NCI-H82 (cell line): ENCODE measurements at regions not wholly inside any gene's neighbourhood (a gene's known extent, or its start where the extent isn't known, plus 50 kb on each side); places are given as distances from the start of the nearest gene placed in this dataset.

Experiments
- DNase-seq: peaks from one replicate; lab custom pipeline; 2025; lab: John Stamatoyannopoulos, UW

- DNase-seq = no peak
Measured at GRCh38 chr17:33640629-33641028, 347.5 kb upstream of the ASIC2 start.

GRCh38 chr17:33642002-33642401 is 348.9 kb upstream of the ASIC2 start:
- peak; percentile 10 for DNase-seq

- peak; percentile 58 for DNase-seq
Measured at GRCh38 chr17:33647956-33648355, 354.9 kb upstream of the ASIC2 start.

- no peak for DNase-seq
Measured at GRCh38 chr17:33650304-33650703, 357.2 kb upstream of the ASIC2 start.

DNA sequence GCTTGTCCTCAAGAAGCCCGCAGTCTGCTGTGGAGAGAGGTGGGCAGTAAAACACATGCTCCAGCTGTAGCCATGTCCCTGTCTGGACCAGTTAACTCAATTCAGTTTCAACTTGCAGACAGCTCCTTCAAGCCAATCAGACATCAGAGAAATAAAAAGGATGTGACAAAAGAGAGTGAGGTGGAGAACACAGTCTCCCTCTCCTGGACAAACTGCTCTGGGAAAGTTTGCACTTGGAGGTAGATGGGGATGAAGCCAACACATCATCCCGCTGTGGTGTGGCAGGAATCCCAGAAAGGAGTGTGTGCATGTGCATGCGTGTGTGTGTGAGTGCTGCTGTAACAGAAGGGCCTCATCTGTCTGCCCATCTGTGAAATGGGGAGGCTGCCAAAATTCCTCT is 358.6 kb upstream of the ASIC2 start:
- peak; percentile 8 for DNase-seq

DNA sequence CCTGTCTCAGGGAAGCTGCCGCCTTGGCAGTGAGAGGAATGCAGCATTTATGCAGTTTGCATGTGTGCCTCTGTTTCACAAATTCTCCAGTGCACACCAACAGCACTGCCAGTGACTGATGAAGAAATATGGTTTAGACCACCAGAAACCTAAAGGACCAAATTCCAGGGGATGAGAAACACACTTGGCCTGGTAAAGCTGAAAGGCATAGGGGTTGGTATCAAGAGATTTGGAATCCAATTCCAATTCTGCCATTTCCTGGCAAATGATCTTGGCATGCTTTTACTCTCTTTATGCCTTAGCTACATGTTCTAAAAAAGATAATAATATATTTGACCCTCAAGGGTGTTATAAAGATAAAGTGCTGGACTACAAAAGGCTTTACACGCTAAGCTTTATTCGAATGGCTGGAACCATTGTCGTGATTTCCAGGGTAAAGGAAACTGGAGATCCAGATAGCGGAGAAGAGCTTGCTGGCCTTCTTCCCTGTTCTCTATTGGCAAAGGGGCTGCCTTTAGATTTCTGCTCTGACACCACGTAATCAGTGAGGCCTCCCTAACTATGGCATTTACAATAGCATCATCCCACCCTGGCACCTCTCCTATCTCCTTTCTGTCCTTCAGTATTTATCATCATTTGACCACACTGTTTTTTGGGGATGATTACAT is 359.8 kb upstream of the ASIC2 start:
- no peak for DNase-seq

DNA sequence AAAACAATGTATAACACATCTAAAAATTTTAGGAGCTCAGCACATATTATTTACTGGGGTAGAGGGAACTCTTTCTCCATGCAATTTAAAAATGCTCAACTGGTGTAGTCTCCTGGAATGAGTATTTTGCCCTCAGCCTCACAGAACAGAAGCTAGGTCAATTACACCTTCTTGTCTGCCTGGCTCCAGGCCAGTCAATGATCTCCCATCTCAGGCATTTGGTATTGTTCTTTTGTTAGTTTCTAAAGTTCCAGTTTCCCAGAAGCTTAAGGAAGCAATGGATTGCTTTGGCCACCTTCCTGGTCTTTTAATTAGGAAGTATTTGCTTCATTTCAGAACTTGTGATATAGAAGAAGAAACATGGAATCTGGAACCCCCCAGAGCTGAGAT is 360.3 kb upstream of the ASIC2 start:
- DNase-seq = no peak

GRCh38 chr17:33657181-33657580 is 364.1 kb upstream of the ASIC2 start:
- DNase-seq = no peak

DNA sequence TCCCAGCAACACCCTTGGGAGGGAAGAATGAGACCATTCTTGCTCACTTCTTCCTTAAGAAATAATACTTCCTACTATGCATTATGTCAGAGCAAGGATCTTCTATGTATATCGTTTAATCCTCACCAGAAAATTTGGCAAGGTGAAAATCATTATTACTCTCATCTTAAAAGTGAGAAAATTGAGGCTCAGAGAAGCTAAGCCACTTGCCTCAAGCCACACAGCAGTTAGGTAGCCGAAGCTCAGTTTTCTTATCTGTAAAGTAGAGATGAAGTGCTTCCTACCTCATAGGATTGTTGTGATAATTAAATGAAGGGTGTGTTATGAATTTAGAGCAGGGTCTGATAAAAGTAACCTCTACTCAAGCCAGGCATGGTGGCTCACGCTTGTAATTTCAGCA is 368.9 kb upstream of the ASIC2 start:
- no peak for DNase-seq

DNA sequence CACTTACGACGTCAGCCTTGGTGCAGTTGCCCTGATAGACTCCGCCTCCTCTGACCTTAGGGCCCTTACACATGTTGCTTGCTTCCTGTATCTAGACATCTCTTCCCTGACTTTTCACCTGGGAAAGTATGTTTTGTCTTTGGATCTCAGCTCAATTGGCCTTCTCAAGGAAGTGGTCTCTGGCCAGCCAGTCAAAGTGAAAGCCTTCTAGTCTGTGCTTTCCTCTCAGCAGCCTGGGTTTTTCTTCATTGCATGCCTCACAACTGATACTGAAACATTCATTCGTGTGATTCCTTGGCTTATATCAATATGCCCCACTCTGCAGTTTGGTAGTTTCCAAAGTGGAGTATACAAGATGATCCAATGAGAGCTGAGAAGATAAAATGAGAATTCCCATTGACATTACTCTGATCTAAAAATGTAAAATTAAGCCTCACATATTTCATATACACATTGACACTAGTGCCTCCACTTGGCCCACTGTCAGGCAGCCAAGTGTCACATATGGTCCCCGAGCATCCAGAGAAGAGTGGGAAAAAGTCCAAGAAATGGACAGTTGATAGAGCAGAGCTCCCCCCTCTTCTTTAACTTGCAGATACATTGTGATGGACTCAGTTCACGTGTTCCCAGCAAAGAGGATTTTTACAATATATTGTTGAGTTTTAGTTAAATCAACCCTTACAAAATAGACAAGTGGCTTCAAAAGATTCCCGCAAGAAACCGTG is 371.2 kb upstream of the ASIC2 start:
- DNase-seq = no peak

DNA sequence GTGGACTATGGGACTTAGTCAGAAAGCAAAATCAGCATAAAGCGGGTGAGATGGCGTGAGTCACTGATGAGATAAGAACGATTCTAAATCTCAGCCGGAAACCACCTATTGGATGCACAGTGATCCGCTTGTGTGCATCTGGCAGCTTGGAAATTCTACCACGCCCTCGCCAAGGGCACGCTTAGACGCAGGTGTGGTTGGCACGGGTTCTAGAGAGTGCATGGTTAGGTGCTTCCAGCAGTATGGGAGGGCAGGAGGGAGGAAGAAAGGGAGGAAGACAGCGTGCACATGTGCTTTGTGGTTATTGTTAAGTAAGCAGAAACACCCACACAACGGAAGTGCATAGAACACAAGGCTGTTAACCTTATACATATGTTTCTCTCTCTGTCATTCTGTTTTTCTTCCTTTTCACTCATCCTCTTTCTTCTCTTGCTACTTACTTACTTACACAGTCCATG is 374.0 kb upstream of the ASIC2 start:
- DNase-seq = peak; percentile 5

GRCh38 chr17:33667671-33668070 is 374.6 kb upstream of the ASIC2 start:
- DNase-seq = no peak

DNA sequence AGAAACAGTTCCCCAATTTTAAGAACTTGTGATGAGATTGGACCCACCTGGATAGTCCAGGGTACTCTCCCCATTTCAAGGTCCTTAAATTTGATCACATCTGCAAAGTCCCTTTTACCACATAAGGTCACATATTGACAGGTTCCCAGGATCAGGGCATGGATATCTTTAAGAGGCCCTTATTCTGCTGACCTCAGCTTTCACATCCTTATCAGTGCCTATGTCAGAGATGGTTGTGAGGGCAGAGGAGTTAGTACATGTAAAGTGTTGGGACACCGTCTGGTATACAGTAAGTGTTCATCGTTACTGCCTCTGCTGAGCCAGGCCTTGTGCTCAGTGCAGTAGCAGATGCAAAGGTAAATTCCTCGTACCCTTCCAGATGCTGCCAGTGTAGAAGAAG is 375.4 kb upstream of the ASIC2 start:
- no peak for DNase-seq

- no peak for DNase-seq
Measured at GRCh38 chr17:33671491-33671890, 378.4 kb upstream of the ASIC2 start.

- DNase-seq = peak; percentile 70
Measured at GRCh38 chr17:33674685-33675084, 381.6 kb upstream of the ASIC2 start.

DNA sequence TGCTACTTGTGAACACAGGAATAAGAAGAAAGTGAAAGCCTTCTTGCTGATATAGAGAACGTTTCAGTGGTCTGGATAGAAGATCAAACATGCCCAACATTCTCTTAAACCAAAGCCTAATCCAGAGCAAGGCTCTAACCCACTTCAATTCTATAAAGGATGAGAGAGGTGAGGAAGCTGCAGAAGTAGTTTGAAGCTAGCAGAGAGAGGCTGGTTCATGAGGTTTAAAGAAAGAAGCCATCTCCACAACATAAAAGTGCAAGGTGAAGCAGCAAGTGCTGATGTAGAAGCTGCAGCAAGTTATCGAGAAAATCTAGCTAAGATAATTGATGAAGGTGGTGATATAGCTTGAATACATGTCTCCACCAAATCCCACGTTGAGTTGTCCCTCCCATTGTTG is 383.3 kb upstream of the ASIC2 start:
- DNase-seq = no peak

DNA sequence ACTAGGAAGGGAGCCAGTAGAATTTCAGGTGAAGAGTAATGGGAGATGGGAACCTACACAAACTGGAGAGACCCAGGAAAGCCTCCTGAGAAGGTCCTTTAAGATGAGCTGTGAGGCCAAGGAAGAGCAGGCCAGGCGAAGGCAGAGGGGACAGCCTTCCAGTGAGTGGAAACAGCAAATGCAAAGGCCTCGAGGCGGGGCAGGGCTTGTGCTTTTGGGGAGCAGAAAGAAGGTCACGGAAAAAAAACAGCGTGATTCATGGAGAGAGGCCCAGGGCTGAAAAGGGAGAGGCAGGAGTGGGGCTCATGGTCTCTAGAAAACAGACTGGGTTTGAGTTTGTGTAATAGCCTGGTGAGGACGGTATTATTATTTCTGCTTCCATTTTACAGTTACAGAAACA is 386.5 kb upstream of the ASIC2 start:
- DNase-seq = no peak

- no peak for DNase-seq
Measured at GRCh38 chr17:33680472-33680871, 387.4 kb upstream of the ASIC2 start.

DNA sequence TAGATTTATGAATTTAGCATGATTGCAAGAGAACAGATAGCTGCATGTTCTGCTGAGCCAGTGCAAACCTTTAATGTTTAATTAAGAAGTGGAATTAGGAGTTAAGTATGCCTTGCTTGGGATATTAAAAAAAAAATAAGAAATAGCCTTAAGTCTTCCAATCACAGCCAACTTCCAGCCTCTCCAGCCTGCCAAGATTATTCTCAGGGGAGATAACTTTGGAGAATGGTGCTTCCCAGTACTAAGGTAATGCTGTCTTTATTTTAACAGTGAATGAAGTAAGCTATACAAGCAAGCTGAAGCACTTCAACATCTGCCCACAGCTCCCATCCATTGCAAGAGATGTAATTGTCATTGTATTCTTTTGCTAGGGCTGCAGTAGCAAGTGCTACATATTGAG is 389.5 kb upstream of the ASIC2 start:
- no peak for DNase-seq

DNA sequence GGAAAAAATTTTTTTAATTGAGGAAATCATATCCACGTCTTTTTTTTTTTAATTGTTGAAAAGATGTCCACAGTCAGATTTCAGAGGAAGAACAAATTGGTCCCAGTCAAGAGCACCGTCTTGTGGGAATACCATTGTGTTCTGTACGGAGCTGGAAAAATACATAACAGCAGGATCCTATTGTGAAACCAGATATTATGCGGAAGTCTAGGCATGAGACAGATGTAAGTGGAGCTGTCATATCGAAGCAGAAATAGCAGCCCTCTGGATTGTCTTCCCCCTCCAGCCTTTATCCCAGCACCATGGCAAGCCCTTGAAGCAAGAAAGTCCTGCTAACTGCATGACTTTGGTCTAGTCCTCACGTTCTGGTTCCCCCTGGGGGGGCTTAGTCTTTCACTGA is 391.6 kb upstream of the ASIC2 start:
- DNase-seq = no peak

- DNase-seq = peak; percentile 34
Measured at GRCh38 chr17:33686171-33686570, 393.1 kb upstream of the ASIC2 start.

DNA sequence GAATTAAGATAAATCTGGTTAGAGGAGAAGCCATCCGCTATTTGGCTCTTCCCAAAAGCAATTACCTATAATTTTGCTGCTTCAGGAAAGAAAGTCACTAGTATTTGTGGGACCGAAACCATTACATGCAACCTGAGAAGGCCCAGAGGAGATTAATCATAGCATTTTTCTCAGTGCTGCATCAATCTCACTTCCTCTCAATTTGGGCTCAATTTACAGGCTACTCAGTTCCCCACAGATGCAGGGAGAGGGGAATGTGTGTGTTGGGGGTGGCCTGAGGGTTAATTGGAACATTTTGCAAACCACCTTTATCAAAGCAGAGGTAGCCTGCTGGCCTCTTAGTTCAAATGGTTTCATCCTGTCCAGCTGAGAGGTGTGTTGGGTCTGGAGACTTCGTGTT is 394.7 kb upstream of the ASIC2 start:
- no peak for DNase-seq

- no peak for DNase-seq
Measured at GRCh38 chr17:33688771-33689170, 395.7 kb upstream of the ASIC2 start.

DNA sequence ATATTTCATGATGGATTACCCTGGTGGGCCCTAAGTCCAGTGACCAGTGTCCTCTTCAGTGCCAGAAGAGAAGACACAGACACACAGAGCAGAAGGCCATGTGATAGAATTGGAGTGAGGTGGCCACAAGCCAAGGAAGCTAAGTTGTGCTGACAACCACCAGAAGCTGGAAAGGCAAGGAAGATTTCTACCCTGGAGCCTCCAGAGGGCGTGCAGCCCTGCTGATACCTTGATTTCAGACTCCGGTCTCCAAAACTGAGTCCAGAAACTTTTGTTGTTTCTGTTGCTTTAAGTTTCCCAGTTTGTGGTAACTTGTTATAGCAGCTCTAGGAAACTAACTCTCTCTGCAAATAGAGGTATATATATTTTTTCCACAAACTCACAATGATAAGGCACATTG is 396.6 kb upstream of the ASIC2 start:
- DNase-seq = no peak
